IMR-90 (cell line): ENCODE measurements at regions not wholly inside any gene's neighbourhood (a gene's known extent, or its start where the extent isn't known, plus 50 kb on each side); places are given as distances from the start of the nearest gene placed in this dataset.

ENCODE experiments used
- ATAC-seq: fragments of 200-7000 bp; cut with Tn5 transposase; 2 replicates; pipeline ENCODE4 v1.9.1; 2020; ENCODE audit warnings: low read depth, mild to moderate bottlenecking, moderate library complexity
- BruUV-seq: library from RNA; stranded (reverse); fragments of 400-500 nt; replicated peaks from 2 replicates; lab custom pipeline; 2021; lab: Mats Ljungman, UMichigan
- CTCF ChIA-PET: fragments of 300-600 bp; formaldehyde crosslinking; extraction: SDS; loops from one replicate; lab custom pipeline; 2021; ENCODE audit warnings: antibody characterized with exemption; lab: Yijun Ruan, JAX
- POLR2A ChIA-PET: fragments of 300-600 bp; sonication (Branson Sonifier 250); formaldehyde crosslinking; loops from one replicate; lab custom pipeline; 2022; ENCODE audit warnings: antibody characterized with exemption; ENCODE audit not compliant: unreplicated experiment; lab: Charles Lee
- DNase-seq: peaks from one replicate; pipeline ENCODE4 v3.0.0; 2013
- H2AFZ ChIP-seq: replicated peaks from 2 replicates; pipeline ENCODE3; 2013; ENCODE audit warnings: low read length, mild to moderate bottlenecking; ENCODE audit not compliant: poor library complexity
- H2AK5ac ChIP-seq: 2 replicates; pipeline ENCODE4 v1.6.1; 2013; ENCODE audit warnings: low read depth, low read length, inconsistent platforms
- H2AK9ac ChIP-seq: replicated peaks from 2 replicates; pipeline ENCODE3; 2013; ENCODE audit warnings: mild to moderate bottlenecking, low read depth, low read length, moderate library complexity; ENCODE audit not compliant: poor library complexity
- H2BK120ac ChIP-seq: 2 replicates; pipeline ENCODE4 v1.6.1; 2013; ENCODE audit warnings: low read depth, low read length, inconsistent platforms
- H2BK15ac ChIP-seq: 3 replicates; pipeline ENCODE4 v1.6.1; 2013; ENCODE audit warnings: low read depth, low read length, inconsistent platforms
- H2BK20ac ChIP-seq: 2 replicates; pipeline ENCODE4 v1.6.1; 2013; ENCODE audit warnings: low read depth, mild to moderate bottlenecking, inconsistent platforms, low read length, moderate library complexity
- H2BK5ac ChIP-seq: 2 replicates; pipeline ENCODE4 v1.6.1; 2013; ENCODE audit warnings: mild to moderate bottlenecking, low read depth, low read length, inconsistent platforms; ENCODE audit not compliant: poor library complexity, severe bottlenecking
- H3K14ac ChIP-seq: replicated peaks from 2 replicates; pipeline ENCODE4 v1.6.1; 2013; ENCODE audit warnings: low read depth, low read length, inconsistent platforms
- H3K18ac ChIP-seq: 2 replicates; pipeline ENCODE4 v1.6.1; 2013; ENCODE audit warnings: low read depth, low read length, control low read depth
- H3K23ac ChIP-seq: 2 replicates; pipeline ENCODE4 v1.6.1; 2013; ENCODE audit warnings: low read depth, low read length, inconsistent platforms
- H3K27ac ChIP-seq: 2 replicates; pipeline ENCODE4 v1.5.1; 2013; ENCODE audit warnings: mild to moderate bottlenecking, control low read depth, low read length; ENCODE audit not compliant: insufficient read depth
- H3K27me3 ChIP-seq: 2 replicates; pipeline ENCODE4 v1.6.1; 2013; ENCODE audit warnings: low read length; ENCODE audit not compliant: control insufficient read depth, insufficient read depth
- H3K36me3 ChIP-seq: 2 replicates; pipeline ENCODE4 v1.6.1; 2013; ENCODE audit warnings: low read length, mixed read lengths; ENCODE audit not compliant: control insufficient read depth, insufficient read depth
- H3K4ac ChIP-seq: 2 replicates; pipeline ENCODE4 v1.6.1; 2013; ENCODE audit warnings: low read depth, low read length, inconsistent platforms
- H3K4me1 ChIP-seq: 2 replicates; pipeline ENCODE4 v1.6.1; 2013; ENCODE audit warnings: low read length, mixed read lengths; ENCODE audit not compliant: control insufficient read depth, insufficient read depth
- H3K4me2 ChIP-seq: 2 replicates; pipeline ENCODE4 v1.6.1; 2013; ENCODE audit warnings: low read depth, mild to moderate bottlenecking, control low read depth, low read length, moderate library complexity
- H3K4me3 ChIP-seq: 2 replicates; pipeline ENCODE4 v1.5.1; 2013; ENCODE audit warnings: low read depth, mild to moderate bottlenecking, control low read depth, low read length, moderate library complexity; ENCODE audit not compliant: insufficient read depth
- H3K56ac ChIP-seq: 2 replicates; pipeline ENCODE4 v1.6.1; 2013; ENCODE audit warnings: low read length, inconsistent platforms; ENCODE audit not compliant: insufficient read depth; ENCODE audit errors: extremely low read depth
- H3K79me1 ChIP-seq, 2 experiments: 2 replicates each; pipeline ENCODE4 v1.6.1; 2013; ENCODE audit warnings: low read length in 2 of 2, inconsistent platforms in 1 of 2, low read depth in 1 of 2
- H3K9ac ChIP-seq: 2 replicates; pipeline ENCODE4 v1.6.1; 2013; ENCODE audit warnings: low read depth, low read length, control low read depth
- H3K9me1 ChIP-seq: 2 replicates; pipeline ENCODE4 v1.6.1; 2013; ENCODE audit warnings: low read length, inconsistent platforms; ENCODE audit not compliant: insufficient read depth
- H3K9me3 ChIP-seq: 2 replicates; pipeline ENCODE4 v1.6.1; 2013; ENCODE audit warnings: low read length; ENCODE audit not compliant: control insufficient read depth, insufficient read depth
- H4K20me1 ChIP-seq: 2 replicates; pipeline ENCODE4 v1.6.1; 2013; ENCODE audit warnings: low read length, inconsistent platforms; ENCODE audit not compliant: insufficient read depth
- H4K5ac ChIP-seq: 2 replicates; pipeline ENCODE4 v1.6.1; 2013; ENCODE audit warnings: mild to moderate bottlenecking, low read depth, low read length, control low read depth
- H4K8ac ChIP-seq, 2 experiments: 2 replicates each; pipeline ENCODE4 v1.6.1; 2013; ENCODE audit warnings: low read depth in 2 of 2, low read length in 2 of 2, control low read depth in 1 of 2, inconsistent platforms in 1 of 2
- H4K91ac ChIP-seq: 2 replicates; pipeline ENCODE4 v1.6.1; 2013; ENCODE audit warnings: low read depth, low read length, inconsistent platforms; ENCODE audit not compliant: insufficient read depth
- BHLHE40 ChIP-seq: fragments of 150-350 bp; IDR thresholded peaks from 2 replicates; pipeline ENCODE4 v1.6.1; 2016; ENCODE audit warnings: mild to moderate bottlenecking, low read depth, low read length
- CEBPB ChIP-seq: IDR thresholded peaks from 2 replicates; pipeline ENCODE4 v1.6.1; 2012; ENCODE audit warnings: low read depth, low read length, improper control_type of control experiment
- FOS ChIP-seq: fragments of 150-350 bp; IDR thresholded peaks from 2 replicates; pipeline ENCODE4 v1.6.1; 2016; ENCODE audit warnings: low read depth, low read length
- MAFK ChIP-seq: IDR thresholded peaks from 2 replicates; pipeline ENCODE4 v1.6.1; 2012; ENCODE audit warnings: low read depth, low read length, improper control_type of control experiment
- MAZ ChIP-seq: IDR thresholded peaks from 2 replicates; pipeline ENCODE4 v1.6.1; 2012; ENCODE audit warnings: low read depth, mild to moderate bottlenecking, low read length, improper control_type of control experiment, moderate library complexity, borderline replicate concordance
- MXI1 ChIP-seq: IDR thresholded peaks from 2 replicates; pipeline ENCODE4 v1.6.1; 2012; ENCODE audit warnings: low read depth, mild to moderate bottlenecking, low read length, moderate library complexity, borderline replicate concordance
- NFE2L2 ChIP-seq: fragments of 150-350 bp; IDR thresholded peaks from 2 replicates; pipeline ENCODE4 v1.6.1; 2016; ENCODE audit warnings: low read depth, mild to moderate bottlenecking, low read length
- POLR2A ChIP-seq: IDR thresholded peaks from 2 replicates; pipeline ENCODE4 v1.6.1; 2012; ENCODE audit warnings: mild to moderate bottlenecking, low read depth, low read length
- RAD21 ChIP-seq: IDR thresholded peaks from 2 replicates; pipeline ENCODE4 v1.6.1; 2012; ENCODE audit warnings: low read length, improper control_type of control experiment
- RFX5 ChIP-seq: IDR thresholded peaks from 2 replicates; pipeline ENCODE4 v1.8.0; 2012; ENCODE audit warnings: low read depth, mild to moderate bottlenecking, low read length, moderate library complexity
- SMC3 ChIP-seq: fragments of 150-350 bp; IDR thresholded peaks from 2 replicates; pipeline ENCODE4 v1.6.1; 2016; ENCODE audit warnings: low read depth, mild to moderate bottlenecking, antibody characterized with exemption, low read length, moderate library complexity
- WGBS, 2 experiments: methylation state at CpG; one replicate each; pipeline versions ENCODE4 v1.1.5 to v1.1.7; 2013; ENCODE audit warnings: missing lambda C conversion rate in 2 of 2; ENCODE audit not compliant: insufficient read length in 1 of 2; ENCODE audit errors: extremely low coverage in 2 of 2; 5-methylcytosine and 5-hydroxymethylcytosine counted together
- dilution Hi-C: fragments of 300-500 bp; cut with HindIII; formaldehyde crosslinking; loops from one replicate; pipeline ENCODE4 v1.14.3; 2018; ENCODE audit warnings: low sequenced_read_pairs; ENCODE audit not compliant: unreplicated experiment
- in situ Hi-C: fragments of 300-500 bp; cut with MboI; formaldehyde crosslinking; loops from 3 replicates; pipeline ENCODE4 v1.14.3; 2019; ENCODE audit warnings: low sequenced_read_pairs, inconsistent platforms, mixed read lengths
- intact Hi-C: fragments of 100-400 bp; cut with micrococcal nuclease; formaldehyde crosslinking; loops from 2 replicates; pipeline ENCODE4 v1.10.0; 2022
- TF ChIP-seq, protein P1 (sequence below): conservative IDR thresholded peaks from 2 replicates; pipeline ENCODE4 v1.5.1; 2012; ENCODE audit warnings: mild to moderate bottlenecking, low read depth, low read length, improper control_type of control experiment
- TF ChIP-seq, protein P2 (sequence below): fragments of 150-350 bp; IDR thresholded peaks from 2 replicates; pipeline ENCODE4 v1.6.1; 2017; ENCODE audit warnings: mild to moderate bottlenecking, antibody characterized with exemption, low read length, low read depth

DNA sequence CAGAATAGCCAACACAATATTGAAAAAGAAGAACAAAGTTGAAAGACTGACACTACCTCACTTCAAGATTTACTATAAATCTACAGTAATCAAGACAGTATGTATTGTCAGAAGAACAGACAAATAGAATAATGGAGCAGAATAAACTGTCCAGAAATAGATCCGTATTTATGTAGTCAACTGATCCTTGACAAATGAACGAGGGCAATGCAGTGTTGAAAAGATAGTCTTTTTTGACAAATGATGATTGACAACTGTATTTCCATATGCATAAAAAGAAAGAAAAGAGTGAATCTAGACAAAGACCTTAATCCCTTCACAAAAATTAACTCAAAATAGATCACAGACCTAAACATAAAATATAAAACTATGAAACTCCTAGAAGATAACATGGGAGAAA, 767.1 kb downstream of the KCNA4 start:
- in situ Hi-C loops, result no loop called here
- Histone ChIP-seq H3K4me2 (no peak overlapping the region), H2BK5ac (no peak overlapping the region)

More for the DNA sequence above, 767.1 kb downstream of the KCNA4 start:
- Histone ChIP-seq H3K14ac (no peak overlapping the region), H3K4ac (no peak overlapping the region), H4K5ac (no peak overlapping the region), H2BK120ac (no peak overlapping the region), H4K20me1 (no peaks in the 10 kb centered on the region), H3K4me1 (no peaks in the 10 kb centered on the region; the same call in 1 of the 2 replicates), H3K23ac (no peak overlapping the region), H4K91ac (no peak overlapping the region), H3K27me3 (no peaks in the 10 kb centered on the region), H2BK15ac (no peak overlapping the region), H3K79me1 (no peaks in the 10 kb centered on the region), H3K36me3 (no peaks in the 10 kb centered on the region), H2BK20ac (no peak overlapping the region), H4K8ac (no peak overlapping the region), H3K18ac (no peak overlapping the region), H2AK5ac (no peak overlapping the region), H2AFZ (no peak overlapping the region), H3K27ac (no peak overlapping the region), H3K4me3 (no peak overlapping the region), H3K9ac (no peak overlapping the region), H2AK9ac (no peak overlapping the region), H3K9me3 (no peaks in the 10 kb centered on the region), H3K9me1 (no peaks in the 10 kb centered on the region), H3K56ac (no peak overlapping the region)
- TF ChIP-seq SMC3 (no peak), CEBPB (no peak), RFX5 (no peak), FOS (no peak), MAZ (no peak), MAFK (no peak), NFE2L2 (no peak), POLR2A (no peak), BHLHE40 (no peak), MXI1 (no peak), RAD21 (no peak)
- TF ChIP-seq, protein P1, sequence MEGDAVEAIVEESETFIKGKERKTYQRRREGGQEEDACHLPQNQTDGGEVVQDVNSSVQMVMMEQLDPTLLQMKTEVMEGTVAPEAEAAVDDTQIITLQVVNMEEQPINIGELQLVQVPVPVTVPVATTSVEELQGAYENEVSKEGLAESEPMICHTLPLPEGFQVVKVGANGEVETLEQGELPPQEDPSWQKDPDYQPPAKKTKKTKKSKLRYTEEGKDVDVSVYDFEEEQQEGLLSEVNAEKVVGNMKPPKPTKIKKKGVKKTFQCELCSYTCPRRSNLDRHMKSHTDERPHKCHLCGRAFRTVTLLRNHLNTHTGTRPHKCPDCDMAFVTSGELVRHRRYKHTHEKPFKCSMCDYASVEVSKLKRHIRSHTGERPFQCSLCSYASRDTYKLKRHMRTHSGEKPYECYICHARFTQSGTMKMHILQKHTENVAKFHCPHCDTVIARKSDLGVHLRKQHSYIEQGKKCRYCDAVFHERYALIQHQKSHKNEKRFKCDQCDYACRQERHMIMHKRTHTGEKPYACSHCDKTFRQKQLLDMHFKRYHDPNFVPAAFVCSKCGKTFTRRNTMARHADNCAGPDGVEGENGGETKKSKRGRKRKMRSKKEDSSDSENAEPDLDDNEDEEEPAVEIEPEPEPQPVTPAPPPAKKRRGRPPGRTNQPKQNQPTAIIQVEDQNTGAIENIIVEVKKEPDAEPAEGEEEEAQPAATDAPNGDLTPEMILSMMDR, result no peak
- TF ChIP-seq, protein P2, sequence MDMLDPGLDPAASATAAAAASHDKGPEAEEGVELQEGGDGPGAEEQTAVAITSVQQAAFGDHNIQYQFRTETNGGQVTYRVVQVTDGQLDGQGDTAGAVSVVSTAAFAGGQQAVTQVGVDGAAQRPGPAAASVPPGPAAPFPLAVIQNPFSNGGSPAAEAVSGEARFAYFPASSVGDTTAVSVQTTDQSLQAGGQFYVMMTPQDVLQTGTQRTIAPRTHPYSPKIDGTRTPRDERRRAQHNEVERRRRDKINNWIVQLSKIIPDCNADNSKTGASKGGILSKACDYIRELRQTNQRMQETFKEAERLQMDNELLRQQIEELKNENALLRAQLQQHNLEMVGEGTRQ, result no peak
- DNase-seq (no peak), ATAC-seq (no peak)
- BruUV-seq, result no TSS peak
- ChIA-PET CTCF (no interaction called here), POLR2A (no interaction called here)
- WGBS, 2 experiments, result no CpG with 5 or more reads among the region's 2 CpGs
- intact Hi-C loops (loop anchor here (10.0 kb wide), 1 partner anchor 55 kb away; no protein-coding TSS in a partner anchor), dilution Hi-C loops (no loop called here)
